CD4-positive, alpha-beta T cell treated with Interleukin-4 for 4 hours (primary cell): ENCODE measurements at regions not wholly inside any gene's neighbourhood (a gene's known extent, or its start where the extent isn't known, plus 50 kb on each side); places are given as distances from the start of the nearest gene placed in this dataset.

Source experiments
- DNase-seq: peaks from one replicate; pipeline ENCODE4 v3.0.0-alpha.2; 2020

DNA sequence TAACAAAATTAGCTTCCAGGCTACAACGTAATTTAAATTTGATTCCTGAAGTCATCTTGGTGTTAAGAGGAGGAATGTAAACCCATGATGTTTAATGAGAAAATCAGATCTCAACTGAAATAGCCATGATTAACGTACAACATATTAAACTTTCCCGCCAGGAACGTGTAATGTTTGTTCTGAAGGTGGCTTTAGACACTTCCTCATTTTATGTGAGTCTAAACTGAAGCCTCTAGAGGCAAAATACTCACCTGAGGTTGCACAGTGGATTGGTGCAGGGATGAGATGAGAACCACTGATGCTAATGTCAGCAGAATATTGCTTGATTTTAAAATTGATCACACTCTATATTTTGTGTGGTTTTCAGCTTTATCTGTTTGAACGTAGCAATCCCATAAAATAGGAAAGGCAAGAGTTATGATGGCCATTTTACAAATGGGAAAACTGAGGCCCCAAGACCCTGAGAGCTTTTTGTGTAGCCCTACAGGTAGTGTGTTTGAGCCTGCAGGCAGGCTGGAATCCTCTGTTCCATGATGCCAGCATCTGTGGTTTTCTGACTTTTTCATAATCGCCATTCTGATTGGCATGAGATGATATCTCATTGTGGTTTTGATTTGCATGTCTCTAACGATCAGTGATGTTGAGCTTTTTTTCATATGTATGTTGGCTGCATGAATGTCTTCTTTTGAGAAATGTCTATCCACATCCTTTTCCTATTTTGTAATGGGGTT is 243.7 kb upstream of the BMPER start:
- DNase-seq = no peak

DNA sequence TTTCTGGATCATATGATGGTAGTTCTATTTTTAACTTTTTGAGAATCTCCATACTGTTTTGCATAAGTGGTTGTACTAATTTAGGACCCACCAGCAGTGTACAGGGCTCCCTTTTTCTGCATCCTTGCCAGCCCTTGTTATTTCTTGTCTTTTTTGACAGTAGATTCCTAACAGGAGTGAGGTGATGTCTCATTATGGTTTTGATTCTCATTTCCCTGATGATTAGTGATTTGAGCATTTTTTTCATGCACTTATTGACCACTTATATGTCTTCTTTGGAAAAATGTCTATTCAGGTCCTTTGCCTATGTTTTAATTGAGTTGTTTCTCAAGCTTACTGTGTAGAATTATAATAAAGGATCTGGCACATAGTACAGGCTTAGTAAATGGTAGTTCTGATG is 238.8 kb upstream of the BMPER start:
- no peak for DNase-seq

DNA sequence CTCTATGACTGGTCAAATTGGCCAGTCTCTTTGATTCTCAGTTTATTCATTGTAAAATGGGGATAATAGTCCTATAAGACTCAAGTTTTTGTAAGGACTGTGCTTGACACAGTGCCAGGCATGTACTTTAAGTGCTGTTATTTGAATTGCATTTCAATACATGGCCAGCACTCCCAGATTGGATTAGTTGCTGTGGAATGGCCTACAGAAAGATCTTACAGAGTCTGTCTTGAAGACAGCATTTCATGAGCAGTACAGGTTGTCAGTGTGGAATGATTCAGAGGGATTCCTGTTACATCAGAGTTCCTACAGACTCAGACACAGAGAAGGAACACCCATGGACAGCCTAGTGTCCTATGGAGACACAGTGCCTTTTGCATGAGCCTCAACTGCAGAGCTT is 238.1 kb upstream of the BMPER start:
- DNase-seq = no peak

DNA sequence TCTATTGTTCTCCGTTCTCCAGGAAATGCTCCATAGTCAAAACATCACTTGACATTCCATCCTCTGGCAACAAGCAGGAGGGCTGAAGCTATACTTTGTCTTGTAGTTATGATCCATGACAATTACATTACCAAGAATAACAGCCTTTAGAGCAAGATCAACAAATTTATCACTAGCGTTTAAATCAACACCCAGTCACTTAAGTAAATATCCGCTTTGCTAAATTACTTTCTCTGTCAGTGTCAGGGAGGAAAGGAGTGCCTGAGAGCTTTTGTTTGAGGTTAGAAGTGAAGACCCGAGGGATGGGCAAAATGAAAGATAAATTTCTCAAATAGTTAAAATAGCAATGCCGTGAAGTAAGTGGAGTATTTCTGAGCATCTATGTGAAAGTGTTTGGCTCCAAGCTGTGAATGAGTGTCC is 236.1 kb upstream of the BMPER start:
- no peak for DNase-seq

DNA sequence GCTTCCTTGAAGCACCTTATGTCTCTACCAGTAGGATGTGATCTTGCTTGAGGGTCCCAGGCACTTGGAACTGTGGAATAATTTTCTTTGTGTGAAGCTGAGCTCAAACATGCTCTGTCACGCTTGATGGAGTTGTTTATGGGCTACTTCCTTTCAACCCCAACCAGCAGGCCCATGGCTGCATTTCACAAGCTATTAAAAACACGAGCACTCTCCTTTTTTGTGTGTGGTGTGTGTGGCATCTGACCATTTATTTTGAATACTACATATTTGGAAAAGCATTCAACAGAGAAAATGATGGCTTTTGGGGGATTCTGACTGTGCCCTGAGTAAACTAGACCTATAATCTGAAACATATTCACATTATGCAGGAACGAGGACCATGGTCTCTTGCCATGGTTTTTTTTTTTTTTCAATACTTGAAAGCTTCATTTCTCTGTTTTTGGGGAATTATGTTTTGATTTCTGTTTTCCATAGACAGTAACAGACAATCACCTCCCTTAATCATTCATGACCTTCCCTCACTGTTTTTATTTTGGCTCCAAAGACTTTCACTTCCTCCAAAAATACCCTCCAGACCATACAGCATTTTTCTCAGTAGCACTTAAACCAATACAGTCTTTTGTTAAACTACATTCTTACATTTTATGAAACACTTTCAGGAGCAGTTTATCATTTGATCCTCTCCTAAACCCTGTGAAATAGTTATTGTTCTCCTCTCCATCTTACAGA is 233.6 kb upstream of the BMPER start:
- no peak for DNase-seq

DNA sequence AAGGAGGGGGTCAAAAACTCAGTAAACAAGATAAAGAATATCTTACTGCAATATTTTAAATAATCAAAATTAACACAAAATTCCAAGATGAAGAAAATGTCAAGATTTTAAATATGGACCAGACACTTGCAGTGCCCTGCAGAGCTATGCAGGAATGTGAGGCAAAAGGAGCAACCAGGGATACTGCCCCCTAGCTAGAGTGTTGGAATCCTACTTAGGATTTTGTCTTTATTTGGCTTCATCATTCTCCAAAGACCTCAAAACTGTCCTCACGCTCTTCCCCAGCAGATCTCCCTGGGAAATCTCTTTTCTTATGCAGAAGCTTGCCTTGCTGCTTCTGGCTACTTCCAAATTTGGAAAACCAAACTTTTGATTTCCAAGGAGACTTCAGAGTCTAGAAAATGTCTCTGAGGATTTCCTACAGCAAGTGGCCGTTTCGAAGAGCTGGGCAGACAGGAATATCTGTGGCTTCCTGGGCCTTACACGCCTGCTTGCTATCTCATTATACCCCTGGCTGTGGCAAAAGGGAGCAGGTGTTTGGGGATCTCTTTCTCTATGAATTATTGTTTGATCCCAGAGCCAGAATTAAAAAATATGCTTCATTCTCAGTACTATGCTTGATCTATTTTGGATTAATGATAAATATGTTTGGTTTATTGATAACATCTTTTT is 232.2 kb upstream of the BMPER start:
- DNase-seq = no peak

DNA sequence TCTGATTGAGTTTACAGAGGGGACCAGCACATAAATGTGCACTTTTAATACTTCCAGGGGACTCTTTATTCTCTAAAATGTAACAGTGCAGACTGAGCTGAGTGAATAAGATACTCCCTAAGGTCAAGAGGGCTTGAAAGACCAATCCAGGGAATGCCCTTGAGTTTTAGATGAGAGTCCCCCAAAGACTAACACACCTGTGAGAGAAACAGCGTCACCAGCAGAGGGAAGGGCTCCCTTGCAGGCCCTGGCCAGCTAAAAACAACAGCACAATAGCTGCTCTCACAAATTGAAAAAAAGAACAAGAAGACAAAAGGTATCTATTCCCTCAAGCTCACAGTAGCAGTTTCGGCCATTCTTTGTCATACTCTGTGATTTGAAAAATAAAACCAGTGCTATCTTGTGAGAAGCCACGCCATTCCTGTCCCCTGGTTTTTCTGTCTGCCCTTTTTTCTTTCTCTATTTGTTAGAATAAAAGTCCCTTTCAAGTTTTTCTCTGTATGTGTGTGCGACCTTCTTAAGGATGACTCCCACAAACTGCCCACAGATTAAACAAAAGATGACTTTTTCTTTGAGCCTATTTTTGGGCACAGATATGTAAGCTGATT is 230.4 kb upstream of the BMPER start:
- DNase-seq = no peak

DNA sequence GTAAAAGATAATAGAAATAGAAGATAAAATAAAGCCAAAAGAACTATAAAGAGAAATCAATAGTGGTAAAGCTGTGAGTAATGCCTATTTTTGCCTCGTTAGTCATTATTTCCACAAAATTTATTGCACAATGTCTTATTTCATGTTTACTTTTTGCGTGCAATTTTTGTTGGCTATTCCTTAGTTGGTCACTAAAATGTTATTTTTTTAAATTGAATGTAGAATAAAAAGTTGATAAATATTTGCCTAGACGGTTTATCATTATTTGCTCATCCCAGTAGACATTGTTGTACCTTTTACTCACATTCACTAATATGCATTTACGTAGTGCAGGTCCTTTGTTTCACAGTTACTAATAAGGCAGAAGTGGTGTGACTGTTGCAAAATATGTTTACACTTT is 227.8 kb upstream of the BMPER start:
- no peak for DNase-seq

DNA sequence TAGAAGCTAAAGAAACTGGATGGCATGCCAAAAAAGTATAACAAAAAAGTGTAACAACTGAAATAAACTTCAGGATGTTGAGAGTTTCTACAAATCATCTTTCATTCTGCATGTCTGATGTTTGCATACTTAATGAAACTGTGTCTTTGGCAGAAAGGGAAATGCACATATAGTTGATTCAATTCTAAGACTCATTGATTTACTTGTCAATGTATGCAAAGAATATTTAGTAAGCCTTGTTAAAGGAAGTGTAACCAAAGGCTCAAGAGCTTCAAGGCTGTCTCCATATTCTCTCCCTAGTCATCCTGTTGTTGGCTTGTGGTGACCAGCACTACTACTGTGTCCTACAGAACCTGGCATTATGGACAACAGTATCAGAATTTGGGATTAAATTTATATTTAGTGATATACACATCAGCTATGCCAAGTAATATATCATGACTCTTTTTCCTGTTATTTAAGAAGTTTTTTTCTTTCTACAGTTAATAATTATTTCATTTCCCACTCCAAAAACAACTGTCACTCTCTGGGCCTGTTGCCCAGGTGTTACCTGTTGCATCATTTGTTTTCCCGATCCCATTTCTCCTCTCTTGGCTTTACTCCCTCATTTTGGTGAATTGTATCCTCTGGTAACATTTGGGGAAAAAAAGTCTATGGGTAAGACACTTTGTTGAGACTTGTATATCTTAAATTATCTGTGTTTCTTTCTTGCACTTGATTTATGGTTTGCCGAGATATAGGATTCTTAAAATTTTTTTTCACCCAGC is 226.6 kb upstream of the BMPER start:
- no peak for DNase-seq

DNA sequence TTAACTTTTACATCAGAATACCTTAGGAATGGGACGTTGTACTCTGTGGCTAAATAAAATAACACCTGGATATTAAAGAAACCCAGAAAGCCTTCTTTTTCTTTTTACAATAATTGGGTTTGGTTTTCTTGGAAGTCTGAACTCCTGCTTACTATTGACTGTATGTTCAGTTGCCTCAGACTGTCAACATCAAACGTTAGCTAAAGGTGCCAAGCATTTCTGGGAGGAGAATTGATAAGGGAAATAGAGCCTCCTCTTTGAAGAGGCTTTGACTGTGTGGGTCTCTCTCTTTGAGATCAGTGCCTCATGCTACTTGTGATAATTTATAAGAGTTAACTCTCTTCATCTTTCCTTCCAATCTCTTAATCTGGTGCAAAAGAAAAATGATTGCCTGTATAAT is 224.7 kb upstream of the BMPER start:
- DNase-seq = no peak

DNA sequence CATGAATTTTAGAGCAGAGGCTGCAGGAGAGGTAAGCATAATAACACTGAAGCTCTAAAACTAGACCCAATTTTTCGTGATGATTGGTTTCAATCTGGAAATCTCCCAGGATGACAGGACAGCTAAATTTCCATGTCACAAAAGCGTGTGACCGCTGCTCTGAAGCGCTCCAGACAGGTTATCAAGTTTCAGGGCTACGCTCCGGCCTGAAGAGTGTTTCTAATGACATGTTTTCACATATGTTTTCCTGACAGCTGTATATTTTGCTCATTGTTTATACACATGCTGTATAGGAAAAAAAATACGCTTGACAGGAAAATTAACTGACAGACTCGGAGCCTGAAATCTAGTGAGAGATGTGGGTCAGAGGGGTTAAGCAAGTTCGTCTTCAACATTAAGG is 219.8 kb upstream of the BMPER start:
- DNase-seq = no peak

DNA sequence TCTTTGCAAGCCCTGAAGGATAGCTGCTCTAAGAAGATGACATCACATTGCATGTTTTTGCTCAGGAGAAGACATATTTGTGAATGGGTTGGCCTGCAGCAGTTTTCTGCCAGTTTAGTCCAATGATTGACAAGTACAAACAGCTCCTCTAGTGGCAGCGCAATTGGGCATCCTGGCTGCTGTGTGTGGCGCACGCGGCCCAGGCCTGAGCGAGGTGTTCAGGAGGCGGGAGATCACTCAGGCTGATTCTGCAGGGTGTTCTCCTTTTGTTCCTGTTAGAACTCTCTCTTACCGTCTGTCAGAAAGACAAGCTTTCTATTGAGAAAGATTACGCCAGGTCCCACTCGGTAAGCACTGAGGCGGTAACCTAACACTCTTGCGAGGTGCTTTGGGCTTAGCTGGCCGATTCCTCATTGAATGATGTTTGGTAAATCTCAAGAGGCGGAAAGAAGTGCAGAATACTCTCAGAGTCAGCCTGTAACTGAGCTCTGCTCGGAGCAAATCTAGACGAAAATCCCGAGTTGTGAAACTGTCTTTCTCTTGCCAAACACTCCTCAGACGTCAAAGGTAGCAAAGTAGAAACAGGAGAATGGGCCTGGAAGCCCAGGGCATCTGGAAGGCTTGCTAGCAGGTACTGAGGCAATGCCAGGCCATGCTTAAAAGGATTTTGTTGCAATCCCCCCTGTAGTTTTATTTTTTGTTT is 219.2 kb upstream of the BMPER start:
- DNase-seq = no peak

DNA sequence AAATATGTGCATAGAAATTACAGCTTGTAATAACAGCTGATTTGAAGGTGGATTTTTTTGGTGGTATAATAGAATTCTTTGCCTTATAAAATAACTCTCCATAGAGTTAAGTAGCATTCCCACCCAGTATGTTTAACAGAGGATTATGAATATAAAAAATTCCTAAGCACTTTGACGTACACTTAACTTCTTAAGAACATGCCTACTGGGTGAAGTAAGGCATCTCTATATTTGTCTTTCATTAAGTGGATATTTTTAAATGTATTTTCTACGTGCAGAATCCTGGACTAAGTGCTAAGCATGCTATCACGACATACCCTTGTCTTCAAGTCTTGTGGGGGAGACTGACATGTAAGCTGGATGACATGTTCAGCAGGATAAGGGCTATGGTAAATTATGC is 217.7 kb upstream of the BMPER start:
- DNase-seq = no peak

DNA sequence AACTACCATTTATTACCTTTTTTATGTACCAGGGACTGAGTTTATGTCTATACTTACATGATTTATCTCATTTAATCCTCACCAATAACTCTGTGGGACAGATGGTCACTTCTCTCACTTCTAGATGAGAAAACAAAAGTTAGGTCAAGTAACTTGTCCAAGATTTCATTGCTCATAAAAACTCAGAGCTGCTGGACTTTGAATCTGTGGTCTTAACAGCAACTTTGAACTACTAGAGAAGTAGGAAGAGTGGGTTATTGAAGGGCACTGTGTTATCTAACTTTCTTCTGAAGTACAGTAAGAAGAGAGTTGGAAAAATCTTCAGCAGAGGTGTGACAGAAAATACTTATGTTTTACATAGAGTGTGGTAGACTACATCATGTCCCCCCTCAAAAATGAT is 214.2 kb upstream of the BMPER start:
- no peak for DNase-seq

DNA sequence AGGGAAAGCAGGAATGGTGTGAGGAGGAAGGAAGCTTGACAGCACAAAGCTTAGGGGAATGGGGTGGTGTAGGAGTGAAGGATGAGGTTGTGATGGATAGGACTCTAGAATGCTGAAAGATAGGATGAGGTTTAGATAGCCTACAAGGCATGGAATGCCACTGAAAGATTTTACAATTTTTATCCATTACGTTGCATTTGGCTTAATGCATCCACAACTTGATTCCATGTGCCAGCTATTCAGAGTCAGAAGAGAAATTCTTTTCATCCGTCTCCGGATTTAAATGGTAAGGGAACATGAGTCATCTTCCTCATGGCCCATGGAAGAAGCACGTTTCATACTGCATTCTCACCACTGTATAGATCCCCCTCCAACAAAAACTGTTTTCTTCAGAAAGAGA is 212.4 kb upstream of the BMPER start:
- DNase-seq = no peak

DNA sequence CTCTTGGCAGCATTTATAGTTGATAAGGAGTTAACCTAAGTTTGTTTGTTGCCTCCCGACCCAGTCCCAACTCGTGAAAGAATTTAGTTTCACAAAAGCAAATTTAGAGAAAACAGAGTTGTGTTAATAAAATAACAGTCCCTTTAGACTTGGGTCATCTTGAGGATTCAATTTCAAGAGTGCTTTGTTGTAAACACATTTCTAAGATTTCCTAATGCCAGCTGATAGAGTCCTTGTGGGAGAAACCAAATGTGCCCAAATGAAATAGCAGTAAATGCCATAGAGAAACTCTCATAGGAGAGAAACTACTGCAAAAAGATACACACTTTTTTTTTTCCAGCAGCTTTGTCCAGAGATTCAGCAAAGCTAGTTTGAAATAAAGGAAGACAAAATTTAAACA is 211.3 kb upstream of the BMPER start:
- no peak for DNase-seq

DNA sequence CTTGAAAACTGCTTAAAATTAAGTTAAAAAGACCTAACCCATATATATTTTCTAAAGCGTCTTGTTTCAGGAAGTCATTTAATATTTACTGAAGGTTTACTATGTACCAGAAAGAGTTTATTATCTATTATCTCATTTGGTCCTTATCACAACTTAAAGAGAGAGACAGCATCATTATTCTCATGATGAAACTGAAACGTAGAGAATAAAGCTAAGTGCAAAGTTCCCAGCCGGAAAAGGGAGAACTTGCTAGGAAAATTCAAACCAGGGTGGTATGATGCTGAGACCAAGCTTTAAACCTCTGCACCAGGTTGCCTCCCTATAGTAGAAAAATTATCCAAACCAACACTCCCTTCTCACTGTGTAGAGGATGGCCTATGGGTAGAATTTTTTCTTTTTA is 207.7 kb upstream of the BMPER start:
- no peak for DNase-seq

DNA sequence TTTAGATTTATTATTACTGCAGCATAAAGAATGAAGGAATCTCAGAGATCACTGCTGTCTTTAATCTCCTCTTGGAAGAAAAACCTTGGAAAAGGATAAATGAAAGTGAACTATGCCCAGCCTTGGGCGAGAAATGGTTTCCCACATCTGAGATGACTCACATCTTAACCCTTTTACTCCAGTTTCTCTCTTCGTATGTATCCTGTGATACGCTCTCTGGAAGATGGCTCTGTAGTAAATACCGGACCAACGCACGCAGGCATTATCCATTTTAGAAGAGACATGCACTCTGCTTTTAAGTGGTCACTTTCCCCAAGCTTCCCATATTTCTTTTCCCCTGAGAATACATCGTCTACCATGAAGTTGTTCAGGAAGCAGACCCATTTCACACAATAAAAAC is 207.3 kb upstream of the BMPER start:
- no peak for DNase-seq

DNA sequence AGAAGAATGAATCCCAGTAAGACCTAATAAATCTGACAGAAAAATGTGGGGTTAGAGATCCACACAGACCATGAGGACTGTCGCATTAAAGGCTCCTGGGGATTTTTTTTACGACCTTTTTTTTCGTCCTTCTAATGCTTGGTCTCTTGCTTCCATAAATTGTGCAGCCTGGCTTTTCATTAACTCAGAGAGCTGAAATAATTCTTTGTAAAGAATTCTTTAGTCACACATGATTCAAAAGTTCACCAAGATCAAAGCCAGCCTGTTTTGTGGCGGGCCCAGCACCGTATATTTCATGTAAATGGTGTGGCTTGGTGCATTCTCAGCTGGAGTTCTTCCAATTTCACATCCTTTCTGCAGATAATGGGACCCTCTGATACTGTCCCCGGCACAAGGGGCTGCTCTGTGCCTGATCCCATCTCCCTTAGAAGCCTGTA is 206.6 kb upstream of the BMPER start:
- no peak for DNase-seq

DNA sequence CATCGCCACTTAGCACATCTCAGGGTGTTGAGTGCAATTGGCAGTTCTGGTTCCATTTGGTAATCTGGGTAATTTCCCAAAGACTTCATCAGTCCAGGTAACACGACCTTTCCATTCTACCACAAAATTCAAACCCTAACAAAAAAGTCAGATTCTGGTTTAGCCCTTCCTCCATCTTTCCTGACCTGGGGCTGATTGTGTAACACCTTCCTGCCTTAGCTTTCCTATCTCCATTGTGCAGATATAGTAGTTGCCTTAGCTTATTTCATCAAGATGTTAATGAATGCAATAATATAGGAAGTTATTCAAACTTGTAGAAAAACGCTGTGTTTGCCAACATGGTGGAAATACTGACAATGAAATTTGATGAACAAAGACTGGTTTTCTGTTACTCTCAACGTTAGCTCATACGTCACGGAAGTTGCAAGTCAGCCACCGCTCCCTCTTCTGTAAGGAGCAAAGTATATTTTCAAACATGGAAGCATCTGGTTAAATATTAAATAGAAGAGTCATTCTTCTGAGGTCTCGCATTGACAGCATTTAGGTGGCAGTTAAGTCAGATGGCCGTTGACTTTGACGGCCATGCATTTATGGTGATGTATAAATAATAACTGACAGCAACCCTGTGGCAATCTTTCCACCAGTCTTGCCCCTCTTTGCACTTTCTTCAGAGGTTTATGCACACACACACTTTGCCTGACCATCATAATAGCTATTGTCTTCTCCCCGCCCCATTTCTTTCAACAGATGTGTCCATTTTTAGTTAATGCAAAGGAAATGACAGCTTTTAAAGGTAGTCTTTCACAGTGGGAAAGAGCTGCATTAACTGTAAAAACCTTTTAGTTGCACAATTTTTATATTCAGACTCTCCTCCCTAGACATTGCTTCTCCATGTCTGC is 205.1 kb upstream of the BMPER start:
- no peak for DNase-seq

DNA sequence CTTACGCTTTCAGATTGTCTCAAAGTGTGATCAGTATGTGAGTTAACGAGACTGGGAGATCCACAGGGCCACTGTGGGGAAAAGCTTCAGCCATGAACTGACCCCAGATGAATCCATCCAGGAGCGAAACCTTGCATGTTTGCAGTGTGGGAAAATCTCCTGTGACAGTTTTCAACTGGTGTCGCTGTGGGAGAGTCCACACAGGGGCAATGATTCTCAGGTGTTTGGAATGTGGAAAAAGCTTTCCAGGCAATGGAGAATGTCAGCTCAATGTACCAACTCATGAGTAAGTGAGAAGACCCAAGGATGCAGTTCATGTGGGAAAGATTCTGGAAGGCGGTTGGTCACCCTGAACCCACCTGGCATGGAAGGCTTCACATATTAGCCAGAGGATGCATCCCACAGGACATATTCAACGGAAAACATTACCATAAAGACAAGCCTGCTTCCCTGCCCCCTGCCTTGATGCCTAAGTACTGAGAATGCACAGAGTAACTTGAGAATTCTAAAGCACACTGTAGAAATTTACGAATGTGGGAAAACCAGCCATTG is 204.1 kb upstream of the BMPER start:
- DNase-seq = no peak
